Skeletal muscle tissue (tissue), 3 donors: ENCODE measurements at regions not wholly inside any gene's neighbourhood (a gene's known extent, or its start where the extent isn't known, plus 50 kb on each side); places are given as distances from the start of the nearest gene placed in this dataset.

ENCODE experiments used
- H3K27ac ChIP-seq: one replicate; pipeline ENCODE4 v1.7.0; 2013; ENCODE audit warnings: mild to moderate bottlenecking, low read depth, low read length, inconsistent platforms
- H3K27me3 ChIP-seq, 3 donors: one replicate each; pipeline ENCODE4 v1.7.0; 2013; ENCODE audit warnings: low read length in 3 of 3; ENCODE audit not compliant: control insufficient read depth in 3 of 3, insufficient read depth in 3 of 3
- H3K36me3 ChIP-seq, 3 donors: one replicate each; pipeline ENCODE4 v1.7.0; 2013; ENCODE audit warnings: low read length in 3 of 3; ENCODE audit not compliant: control insufficient read depth in 3 of 3, insufficient read depth in 3 of 3
- H3K4me1 ChIP-seq, 3 donors: one replicate each; pipeline ENCODE4 v1.7.0; 2013; ENCODE audit warnings: low read length in 3 of 3, mild to moderate bottlenecking in 3 of 3; ENCODE audit not compliant: control insufficient read depth in 3 of 3, insufficient read depth in 3 of 3
- H3K4me3 ChIP-seq, 3 donors: one replicate each; pipeline ENCODE4 v1.7.0; 2013; ENCODE audit warnings: low read length in 3 of 3
- H3K9ac ChIP-seq, 3 donors: one replicate each; pipeline ENCODE4 v1.7.0; 2013; ENCODE audit warnings: low read length in 3 of 3, mild to moderate bottlenecking in 3 of 3, moderate library complexity in 2 of 3, low read depth in 1 of 3
- H3K9me3 ChIP-seq, 3 donors: one replicate each; pipeline ENCODE4 v1.7.0; 2013; ENCODE audit warnings: low read length in 3 of 3; ENCODE audit not compliant: control insufficient read depth in 3 of 3
- donor health status: Osteomylitis.

DNA sequence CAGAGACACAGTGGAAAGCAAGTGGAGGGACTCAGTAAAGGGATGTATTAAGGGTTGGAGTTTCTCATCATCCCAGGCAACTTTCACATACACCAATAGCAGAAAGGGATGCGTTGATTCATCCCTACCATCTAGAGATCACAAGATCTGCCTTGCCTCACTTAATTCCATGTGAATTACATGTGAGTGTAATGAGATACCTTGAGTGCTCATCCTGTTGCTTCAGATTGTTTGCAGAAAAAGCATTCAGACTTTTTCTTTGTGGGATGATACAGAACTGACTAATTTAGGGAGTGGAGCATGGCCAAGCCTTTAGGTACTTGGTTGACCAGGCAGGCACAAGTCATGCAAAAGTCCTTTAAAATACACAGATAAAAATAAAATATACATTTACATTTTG, 124.8 kb upstream of the SLIT2 start:
- Histone ChIP-seq H3K27ac (no peak overlapping the region), H3K9me3 (no peaks in the 10 kb centered on the region), H3K9ac (no peak overlapping the region), H3K27me3 (no peaks in the 10 kb centered on the region), H3K4me1 (no peaks in the 10 kb centered on the region), H3K4me3 (no peak overlapping the region), H3K36me3 (no peaks in the 10 kb centered on the region)

DNA sequence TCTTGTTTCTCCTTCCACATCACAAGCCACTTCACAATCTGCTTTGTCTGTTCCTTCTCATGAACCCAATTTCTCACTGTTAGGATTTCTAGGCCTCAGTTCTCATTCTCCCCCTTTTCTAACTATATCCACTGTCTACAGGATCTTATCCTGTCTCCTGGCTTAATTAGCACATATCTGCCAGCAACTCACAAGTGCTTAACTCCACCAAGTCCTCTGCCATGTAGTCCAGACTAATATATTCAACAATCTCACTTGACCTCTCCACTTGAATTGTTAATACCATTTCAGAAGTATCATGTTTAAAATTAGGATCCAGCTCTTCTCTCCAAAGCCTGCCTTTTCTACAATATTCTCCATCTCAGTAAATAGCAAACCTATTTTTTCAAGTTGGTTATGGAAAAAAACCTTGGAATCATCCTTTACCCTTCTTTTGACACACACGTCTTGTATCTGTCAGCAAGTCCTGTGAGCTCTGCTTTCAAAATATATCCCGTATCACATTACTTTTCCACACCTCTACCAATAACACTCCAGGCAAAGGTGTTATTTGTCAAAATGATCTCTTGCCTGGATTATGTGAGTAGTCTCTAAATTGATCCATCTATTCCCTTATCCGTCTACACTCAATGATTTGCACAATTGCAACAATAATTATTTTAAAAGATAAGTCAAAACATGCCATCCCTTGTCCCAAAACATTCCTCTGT, 127.2 kb upstream of the SLIT2 start:
- Histone ChIP-seq H3K9ac (no peak overlapping the region), H3K27ac (no peak overlapping the region), H3K4me1 (no peaks in the 10 kb centered on the region), H3K4me3 (no peak overlapping the region), H3K9me3 (no peaks in the 10 kb centered on the region), H3K27me3 (no peaks in the 10 kb centered on the region), H3K36me3 (no peaks in the 10 kb centered on the region)

DNA sequence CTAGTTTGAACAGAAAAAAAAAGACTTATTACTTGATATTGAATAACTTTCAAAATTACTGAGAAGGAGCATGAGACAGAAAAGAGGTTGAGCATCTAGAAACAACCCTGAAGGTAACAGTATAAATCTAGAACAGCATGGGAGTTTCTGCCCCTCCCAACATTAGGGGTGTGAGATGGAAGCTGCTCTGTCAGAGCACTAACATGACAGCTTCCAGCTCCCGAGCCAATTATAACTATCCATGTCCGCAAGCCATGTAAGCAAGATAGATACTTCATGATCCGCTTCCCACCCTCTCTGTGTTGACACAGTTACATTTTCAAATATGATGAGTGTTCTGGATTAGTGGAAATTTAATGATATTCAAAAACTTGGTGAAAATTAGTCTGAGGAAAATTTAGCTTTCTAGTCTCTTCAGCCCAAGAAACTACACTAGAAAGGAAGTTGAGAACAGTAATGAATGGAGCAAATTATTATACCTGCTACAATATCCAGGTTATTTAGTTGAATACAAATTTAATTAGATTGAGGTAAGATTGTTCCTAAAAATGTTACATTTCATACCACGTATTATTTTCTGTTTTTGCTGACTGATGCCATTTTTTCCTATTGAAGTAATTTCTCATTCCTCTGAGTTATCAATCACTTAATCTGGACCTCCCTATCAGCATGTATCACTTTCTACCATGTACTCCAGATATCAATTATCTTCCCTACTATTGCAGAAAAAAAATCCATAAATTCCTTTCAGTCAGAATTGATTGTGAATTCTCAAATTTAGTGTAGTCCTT, 129.3 kb upstream of the SLIT2 start:
- Histone ChIP-seq H3K36me3 (no peaks in the 10 kb centered on the region), H3K9ac (no peak overlapping the region), H3K9me3 (no peaks in the 10 kb centered on the region), H3K4me3 (no peak overlapping the region), H3K27ac (no peak overlapping the region), H3K4me1 (no peaks in the 10 kb centered on the region), H3K27me3 (no peaks in the 10 kb centered on the region)

DNA sequence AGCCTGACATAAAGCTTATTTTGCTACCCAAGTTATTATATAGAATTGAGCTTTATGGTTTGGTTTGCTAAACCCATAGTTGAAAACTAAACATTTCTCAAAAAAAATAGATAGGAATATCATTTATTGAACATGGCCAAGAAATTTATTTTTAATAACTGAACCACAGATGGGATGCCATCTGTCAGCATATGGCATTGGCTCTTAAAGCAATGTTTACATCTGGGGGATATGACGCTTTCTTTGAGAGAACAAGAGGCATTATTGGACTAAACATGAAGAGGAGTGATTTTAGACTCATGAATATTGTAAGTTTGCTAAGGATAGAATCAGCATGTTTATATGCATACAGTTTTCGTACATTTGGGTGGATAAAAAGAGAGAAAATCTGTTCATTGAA, 132.6 kb upstream of the SLIT2 start:
- Histone ChIP-seq H3K4me3 (no peak overlapping the region), H3K4me1 (no peaks in the 10 kb centered on the region), H3K36me3 (no peaks in the 10 kb centered on the region), H3K27me3 (no peaks in the 10 kb centered on the region), H3K9ac (no peak overlapping the region), H3K27ac (no peak overlapping the region), H3K9me3 (no peaks in the 10 kb centered on the region)

DNA sequence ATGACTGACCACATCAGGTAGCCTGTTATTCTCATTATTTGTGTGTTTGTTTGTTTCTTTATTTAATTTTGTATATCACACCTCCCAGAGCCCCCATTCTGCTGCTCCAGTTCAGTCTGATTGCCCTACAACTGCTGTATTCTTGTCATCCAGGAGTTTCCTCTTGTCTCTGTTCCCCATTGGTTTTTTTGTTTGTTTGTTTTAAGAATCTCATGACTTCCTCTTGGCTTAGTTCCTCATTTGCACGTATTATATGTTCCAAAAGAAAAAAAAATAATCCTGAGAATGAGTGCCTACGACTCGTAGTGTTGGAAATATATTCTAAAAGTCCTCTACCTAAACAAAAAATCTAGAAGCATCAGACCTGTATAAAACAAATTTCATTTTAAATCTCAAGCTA, 142.3 kb upstream of the SLIT2 start:
- H3K4me1 ChIP-seq, result no peaks in the 10 kb centered on the region
- no peak overlapping the region for H3K27ac ChIP-seq
- no peaks in the 10 kb centered on the region for H3K36me3 ChIP-seq
- H3K27me3 ChIP-seq, result no peaks in the 10 kb centered on the region
- no peaks in the 10 kb centered on the region for H3K9me3 ChIP-seq
- no peak overlapping the region for H3K4me3 ChIP-seq
- no peak overlapping the region for H3K9ac ChIP-seq

DNA sequence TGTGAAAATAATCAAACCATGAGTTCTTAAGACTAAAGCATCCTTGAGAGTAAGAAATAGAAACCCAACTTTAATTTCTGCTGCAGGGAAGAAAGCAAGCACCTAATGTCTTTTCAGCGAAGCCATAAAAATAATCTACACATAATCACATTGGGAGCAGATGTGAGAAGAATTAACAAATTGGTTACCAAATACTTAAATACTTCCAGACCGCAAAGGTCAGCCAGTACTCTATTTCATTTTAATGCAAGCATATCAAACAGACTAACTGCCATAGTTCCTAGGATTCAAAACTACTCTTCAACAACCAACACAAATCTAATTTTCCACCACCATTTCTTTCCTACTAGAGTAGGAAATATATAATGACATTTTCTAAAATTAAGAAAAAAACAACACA, 144.8 kb upstream of the SLIT2 start:
- no peaks in the 10 kb centered on the region for H3K4me1 ChIP-seq
- H3K27me3 ChIP-seq, result no peaks in the 10 kb centered on the region
- H3K36me3 ChIP-seq, result no peaks in the 10 kb centered on the region
- no peaks in the 10 kb centered on the region for H3K9me3 ChIP-seq
- H3K4me3 ChIP-seq, result no peak overlapping the region
- H3K9ac ChIP-seq, result no peak overlapping the region
- H3K27ac ChIP-seq, result no peak overlapping the region

DNA sequence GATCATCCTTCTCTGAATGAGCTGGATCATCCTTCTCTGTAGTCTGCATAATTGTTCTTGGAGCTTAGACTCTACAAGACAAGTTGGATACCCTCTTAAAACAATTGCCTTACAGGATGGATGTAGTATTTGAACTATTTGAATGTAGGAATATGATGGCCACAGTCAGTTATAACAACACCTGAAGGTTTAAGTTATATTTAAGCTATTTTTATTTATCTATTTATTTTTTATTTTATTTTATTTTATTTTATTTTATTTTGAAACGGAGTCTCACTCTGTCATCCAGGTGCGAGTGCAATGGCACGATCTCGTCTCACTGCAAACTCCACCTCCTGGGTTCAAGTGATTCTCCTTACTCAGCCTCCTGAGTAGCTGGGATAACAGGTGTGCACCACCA, 149.9 kb upstream of the SLIT2 start:
- Histone ChIP-seq H3K27ac (no peak overlapping the region), H3K4me3 (no peak overlapping the region), H3K27me3 (no peaks in the 10 kb centered on the region), H3K9ac (no peak overlapping the region), H3K4me1 (no peaks in the 10 kb centered on the region), H3K36me3 (no peaks in the 10 kb centered on the region), H3K9me3 (no peaks in the 10 kb centered on the region)

DNA sequence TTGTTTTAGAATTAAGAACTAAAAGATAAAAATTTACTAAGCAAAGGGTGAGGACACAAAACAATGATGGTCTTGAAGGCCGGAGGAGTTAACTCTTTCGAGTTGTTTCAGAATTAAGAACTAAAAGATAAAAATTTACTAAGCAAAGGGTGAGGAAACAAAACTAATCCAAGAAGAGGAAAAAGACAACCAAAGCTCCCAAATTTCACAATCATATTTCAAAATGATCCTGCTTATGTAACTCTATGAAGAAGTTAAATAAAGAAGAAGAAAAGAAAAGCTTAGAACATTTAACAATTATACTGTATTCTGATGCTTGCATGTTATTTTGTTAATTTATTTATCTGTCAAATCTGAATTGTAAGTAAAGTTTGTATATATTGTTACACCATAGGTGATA, 154.8 kb upstream of the SLIT2 start:
- Histone ChIP-seq H3K4me3 (no peak overlapping the region), H3K4me1 (no peaks in the 10 kb centered on the region), H3K27ac (no peak overlapping the region), H3K36me3 (no peaks in the 10 kb centered on the region), H3K9ac (no peak overlapping the region), H3K27me3 (no peaks in the 10 kb centered on the region), H3K9me3 (peaks cover 0 to 2% (median 0%) of the 10 kb centered on the region in 3 donors)

DNA sequence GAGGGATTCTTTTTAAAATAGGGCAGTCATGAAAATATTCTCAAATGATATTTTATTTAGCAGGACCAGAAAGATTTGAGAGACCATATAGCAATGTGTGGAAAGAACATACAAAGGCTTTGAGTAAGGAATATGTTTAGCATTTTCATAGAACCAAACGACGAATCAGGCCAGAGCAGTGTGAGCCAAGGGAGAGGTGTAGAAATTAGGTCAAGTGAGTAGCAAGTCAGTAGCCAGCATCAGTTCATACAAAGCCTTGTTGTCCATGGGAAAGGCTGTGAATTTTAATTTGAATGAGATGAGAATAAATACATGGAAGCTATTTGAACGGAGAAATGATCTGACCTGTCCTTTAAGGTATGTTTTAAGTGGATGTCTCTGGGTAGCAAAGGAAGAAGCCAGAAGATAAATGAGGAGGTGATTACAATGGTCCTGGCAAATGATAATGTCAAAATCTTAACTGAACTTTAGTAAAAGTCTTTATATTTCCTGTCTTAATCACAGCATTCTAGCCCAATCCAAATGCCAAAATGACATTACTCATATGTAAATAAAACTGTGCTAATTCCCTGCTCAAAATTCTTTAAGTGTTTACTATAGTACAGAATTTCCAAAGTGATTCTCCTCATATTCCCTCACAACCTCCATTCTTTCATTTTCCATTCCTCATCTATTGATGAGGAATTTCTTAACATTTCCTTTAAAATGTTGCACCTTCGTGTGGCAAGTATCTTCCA, 155.7 kb upstream of the SLIT2 start:
- H3K9me3 ChIP-seq, result peaks cover 0 to 2% (median 0%) of the 10 kb centered on the region in 3 donors
- no peak overlapping the region for H3K9ac ChIP-seq
- no peaks in the 10 kb centered on the region for H3K36me3 ChIP-seq
- no peaks in the 10 kb centered on the region for H3K4me1 ChIP-seq
- no peak overlapping the region for H3K27ac ChIP-seq
- H3K4me3 ChIP-seq, result no peak overlapping the region
- no peaks in the 10 kb centered on the region for H3K27me3 ChIP-seq

DNA sequence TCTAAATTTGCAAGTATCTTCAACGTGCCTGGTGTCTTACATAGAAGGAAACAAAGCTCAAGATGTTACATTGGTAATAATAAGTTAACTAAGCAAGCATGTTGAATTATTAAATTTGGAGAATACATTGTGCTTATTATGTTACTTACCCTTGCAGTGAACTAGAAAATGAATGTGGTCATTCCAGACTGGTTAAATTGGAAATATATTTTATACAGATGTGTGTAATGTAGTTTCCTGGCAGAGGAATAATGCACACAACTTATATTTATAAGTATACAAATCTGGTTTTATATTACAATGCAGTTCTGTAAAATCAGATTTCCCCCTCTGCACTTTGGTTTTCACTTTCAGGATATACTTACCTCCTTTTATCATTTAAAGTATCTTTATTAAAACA, 159.9 kb upstream of the SLIT2 start:
- Histone ChIP-seq H3K4me1 (no peaks in the 10 kb centered on the region), H3K4me3 (no peak overlapping the region), H3K27me3 (no peaks in the 10 kb centered on the region), H3K27ac (no peak overlapping the region), H3K36me3 (no peaks in the 10 kb centered on the region), H3K9ac (no peak overlapping the region), H3K9me3 (peaks cover 0 to 2% (median 0%) of the 10 kb centered on the region in 3 donors)
